Activated naive CD4-positive, alpha-beta T cell treated with anti-CD3 and anti-CD28 coated beads, Interleukin-2, amount 50 U/mL, for 72 hours (primary cell): ENCODE measurements at regions not wholly inside any gene's neighbourhood (a gene's known extent, or its start where the extent isn't known, plus 50 kb on each side); places are given as distances from the start of the nearest gene placed in this dataset.

Experiments used
- ATAC-seq, 2 donors: fragments of 150-1000 bp; cut with Tn5 transposase; 2 replicates each; pipeline ENCODE4 v1.10.0; 2021; ENCODE audit warnings: mild to moderate bottlenecking in 2 of 2, moderate library complexity in 2 of 2
- DNase-seq, 2 donors: peaks; one replicate each; pipeline ENCODE4 v3.0.0; 2021 to 2022; ENCODE audit warnings: low spot score in 2 of 2
- H3K27ac Mint-ChIP-seq, 2 donors: one replicate each; pipeline ENCODE4 v1.8.0; 2022; ENCODE audit warnings: mild to moderate bottlenecking in 2 of 2, mixed read lengths in 2 of 2
- H3K36me3 Mint-ChIP-seq, 2 donors: one replicate each; pipeline ENCODE4 v1.8.0; 2022; ENCODE audit warnings: mixed read lengths in 2 of 2
- H3K9me3 Mint-ChIP-seq, 2 donors: one replicate each; pipeline ENCODE4 v1.8.0; 2022; ENCODE audit warnings: mixed read lengths in 2 of 2

GRCh38 chr21:24945910-24946309, 661.4 kb downstream of the MRPL39 start:
- DNase-seq: no peak
- no peaks in the 10 kb centered on the region for H3K36me3 Mint-ChIP-seq
- H3K27ac Mint-ChIP-seq: no peak overlapping the region
- H3K9me3 Mint-ChIP-seq: peaks cover 0 to 3% of the 10 kb centered on the region in 2 donors
- no peak for ATAC-seq

GRCh38 chr21:24941316-24942185, 665.7 kb downstream of the MRPL39 start:
- Mint-ChIP-seq H3K27ac (no peak overlapping the region), H3K36me3 (no peaks in the 10 kb centered on the region), H3K9me3 (peaks cover 0 to 3% of the 10 kb centered on the region in 2 donors)
- ATAC-seq: no peak
- DNase-seq: no peak

GRCh38 chr21:24939291-24939690, 668.0 kb downstream of the MRPL39 start:
- H3K36me3 Mint-ChIP-seq: no peaks in the 10 kb centered on the region
- H3K9me3 Mint-ChIP-seq: no peaks in the 10 kb centered on the region
- no peak for DNase-seq
- ATAC-seq: no peak
- H3K27ac Mint-ChIP-seq: no peak overlapping the region

- ATAC-seq: no peak
These were observed 668.7 kb downstream of the MRPL39 start for GRCh38 chr21:24938573-24938972.

GRCh38 chr21:24935991-24936390, 671.3 kb downstream of the MRPL39 start:
- ATAC-seq (no peak), DNase-seq (no peak)
- Mint-ChIP-seq H3K27ac (no peak overlapping the region), H3K9me3 (no peaks in the 10 kb centered on the region), H3K36me3 (no peaks in the 10 kb centered on the region)

More at GRCh38 chr21:24938573-24938972, 668.7 kb downstream of the MRPL39 start:
- H3K27ac Mint-ChIP-seq: no peak overlapping the region
- no peaks in the 10 kb centered on the region for H3K9me3 Mint-ChIP-seq
- no peak for DNase-seq
- H3K36me3 Mint-ChIP-seq: no peaks in the 10 kb centered on the region

- ATAC-seq: no peak
These were observed 696.7 kb downstream of the MRPL39 start for GRCh38 chr21:24910591-24910990.

GRCh38 chr21:24903994-24904635, 703.2 kb downstream of the MRPL39 start:
- Mint-ChIP-seq H3K9me3 (no peaks in the 10 kb centered on the region), H3K36me3 (no peaks in the 10 kb centered on the region), H3K27ac (no peak overlapping the region)
- ATAC-seq: no peak
- no peak for DNase-seq

More at GRCh38 chr21:24910591-24910990, 696.7 kb downstream of the MRPL39 start:
- Mint-ChIP-seq H3K27ac (no peak overlapping the region), H3K9me3 (peaks cover 4 to 6% of the 10 kb centered on the region in 2 donors), H3K36me3 (no peaks in the 10 kb centered on the region)
- DNase-seq: no peak

GRCh38 chr21:24899138-24899537, 708.1 kb downstream of the MRPL39 start:
- H3K36me3 Mint-ChIP-seq: no peaks in the 10 kb centered on the region
- no peak for ATAC-seq
- no peak overlapping the region for H3K27ac Mint-ChIP-seq
- no peak for DNase-seq
- H3K9me3 Mint-ChIP-seq: no peaks in the 10 kb centered on the region

- Mint-ChIP-seq H3K9me3 (no peaks in the 10 kb centered on the region), H3K36me3 (no peaks in the 10 kb centered on the region)
These were observed 709.4 kb downstream of the MRPL39 start for GRCh38 chr21:24897883-24898282.

GRCh38 chr21:24896735-24897124, 710.6 kb downstream of the MRPL39 start:
- ATAC-seq: no peak
- no peak overlapping the region for H3K27ac Mint-ChIP-seq
- H3K36me3 Mint-ChIP-seq: no peaks in the 10 kb centered on the region
- no peak for DNase-seq
- peaks cover 3 to 4% of the 10 kb centered on the region in 2 donors for H3K9me3 Mint-ChIP-seq

More at GRCh38 chr21:24897883-24898282, 709.4 kb downstream of the MRPL39 start:
- DNase-seq (no peak), ATAC-seq (no peak)
- H3K27ac Mint-ChIP-seq: no peak overlapping the region

GRCh38 chr21:24895885-24896734, 711.2 kb downstream of the MRPL39 start:
- H3K9me3 Mint-ChIP-seq: peaks cover 3 to 4% of the 10 kb centered on the region in 2 donors
- H3K27ac Mint-ChIP-seq: no peak overlapping the region
- ATAC-seq: no peak
- no peak for DNase-seq
- H3K36me3 Mint-ChIP-seq: no peaks in the 10 kb centered on the region

GRCh38 chr21:24894324-24894723, 713.0 kb downstream of the MRPL39 start:
- H3K36me3 Mint-ChIP-seq: no peaks in the 10 kb centered on the region
- peaks cover 3 to 4% of the 10 kb centered on the region in 2 donors for H3K9me3 Mint-ChIP-seq
- H3K27ac Mint-ChIP-seq: no peak overlapping the region
- ATAC-seq (no peak), DNase-seq (no peak)

GRCh38 chr21:24890021-24890420, 717.3 kb downstream of the MRPL39 start:
- H3K27ac Mint-ChIP-seq: no peak overlapping the region
- H3K9me3 Mint-ChIP-seq: peaks cover 5% of the 10 kb centered on the region in 2 donors
- DNase-seq (no peak), ATAC-seq (no peak)
- no peaks in the 10 kb centered on the region for H3K36me3 Mint-ChIP-seq

GRCh38 chr21:24881506-24881905, 725.8 kb downstream of the MRPL39 start:
- Mint-ChIP-seq H3K36me3 (no peaks in the 10 kb centered on the region), H3K9me3 (peaks cover 7 to 8% of the 10 kb centered on the region in 2 donors), H3K27ac (no peak overlapping the region)
- no peak for ATAC-seq
- DNase-seq: no peak

GRCh38 chr21:24870633-24871032, 736.6 kb downstream of the MRPL39 start:
- no peak for ATAC-seq
- H3K9me3 Mint-ChIP-seq: peaks cover 0 to 11% of the 10 kb centered on the region in 2 donors
- H3K27ac Mint-ChIP-seq: no peak overlapping the region
- H3K36me3 Mint-ChIP-seq: no peaks in the 10 kb centered on the region
- no peak for DNase-seq

- ATAC-seq: no peak
- Mint-ChIP-seq H3K9me3 (peaks cover 0 to 11% of the 10 kb centered on the region in 2 donors), H3K36me3 (no peaks in the 10 kb centered on the region), H3K27ac (no peak overlapping the region)
- DNase-seq: no peak
These were observed 737.4 kb downstream of the MRPL39 start for GRCh38 chr21:24869862-24870261.

GRCh38 chr21:24868117-24868516, 739.2 kb downstream of the MRPL39 start:
- Mint-ChIP-seq H3K36me3 (no peaks in the 10 kb centered on the region), H3K9me3 (peaks cover 0 to 6% of the 10 kb centered on the region in 2 donors), H3K27ac (no peak overlapping the region)
- ATAC-seq (no peak), DNase-seq (no peak)
